ENCODE measurements at regions not wholly inside any gene's neighbourhood (a gene's known extent, or its start where the extent isn't known, plus 50 kb on each side); places are given as distances from the start of the nearest gene placed in this dataset.
A peak's percentile ranks its signal among the peaks of the same experiment; 100 is the strongest.

DNA sequence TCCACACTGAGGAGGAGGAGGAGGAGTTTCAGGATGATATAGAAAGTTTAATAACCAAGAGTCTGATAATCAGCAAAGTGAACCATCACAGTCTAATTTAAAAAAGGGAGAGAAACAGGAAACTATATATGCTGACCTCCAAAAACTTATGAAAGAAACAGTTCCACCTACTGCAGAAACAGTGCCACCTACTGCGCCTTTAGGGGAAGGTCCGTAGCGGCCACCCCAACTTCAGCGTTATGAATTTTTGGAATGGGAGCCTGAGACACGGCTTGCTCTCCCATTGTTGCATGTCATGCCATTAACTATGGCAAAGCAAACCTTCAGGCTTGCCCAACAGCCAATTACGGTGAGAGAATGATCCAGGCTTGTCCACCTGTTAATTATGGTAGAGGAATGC, 1719.2 kb upstream of the LRRTM1 start:
- in situ Hi-C loops (cut with MboI) (no loop called here), intact Hi-C loops (cut with micrococcal nuclease) (no loop called here)
- no peaks in the 10 kb centered on the region for H3K9me1 ChIP-seq (ENCODE audit: control insufficient read depth, insufficient read depth, low read length)
- FAIRE-seq: no peak
- H3K36me3 ChIP-seq (ENCODE audit: control insufficient read depth, insufficient read depth, low read length): no peaks in the 10 kb centered on the region
- TF ChIP-seq, protein P1, sequence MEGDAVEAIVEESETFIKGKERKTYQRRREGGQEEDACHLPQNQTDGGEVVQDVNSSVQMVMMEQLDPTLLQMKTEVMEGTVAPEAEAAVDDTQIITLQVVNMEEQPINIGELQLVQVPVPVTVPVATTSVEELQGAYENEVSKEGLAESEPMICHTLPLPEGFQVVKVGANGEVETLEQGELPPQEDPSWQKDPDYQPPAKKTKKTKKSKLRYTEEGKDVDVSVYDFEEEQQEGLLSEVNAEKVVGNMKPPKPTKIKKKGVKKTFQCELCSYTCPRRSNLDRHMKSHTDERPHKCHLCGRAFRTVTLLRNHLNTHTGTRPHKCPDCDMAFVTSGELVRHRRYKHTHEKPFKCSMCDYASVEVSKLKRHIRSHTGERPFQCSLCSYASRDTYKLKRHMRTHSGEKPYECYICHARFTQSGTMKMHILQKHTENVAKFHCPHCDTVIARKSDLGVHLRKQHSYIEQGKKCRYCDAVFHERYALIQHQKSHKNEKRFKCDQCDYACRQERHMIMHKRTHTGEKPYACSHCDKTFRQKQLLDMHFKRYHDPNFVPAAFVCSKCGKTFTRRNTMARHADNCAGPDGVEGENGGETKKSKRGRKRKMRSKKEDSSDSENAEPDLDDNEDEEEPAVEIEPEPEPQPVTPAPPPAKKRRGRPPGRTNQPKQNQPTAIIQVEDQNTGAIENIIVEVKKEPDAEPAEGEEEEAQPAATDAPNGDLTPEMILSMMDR (IDR thresholded peaks at IDR 0.05 in 2 of 3, conservative IDR thresholded peaks at IDR 0.05 in 1 of 3; ENCODE audit: insufficient read depth in 2 of 3, low read depth in 1 of 3, low read length in 3 of 3): 0 out of 6 replicates have a peak, but pooled peaks of 1 of the 3 experiments have one; percentile 5
- TF ChIP-seq RAD21 (CRISPR knock-in tag; conservative IDR thresholded peaks at IDR 0.05 in 1 of 2, IDR thresholded peaks at IDR 0.05 in 1 of 2) (peak in 1 of 2 experiments; percentile 21; a peak in 1 of 4 replicates), E2F6 (IDR thresholded peaks at IDR 0.05; ENCODE audit: borderline replicate concordance in 1 of 2, extremely low read depth in 1 of 2, insufficient read depth in 1 of 2, insufficient read length in 1 of 2, low read depth in 1 of 2, low read length in 1 of 2, poor library complexity in 1 of 2, severe bottlenecking in 1 of 2) (no peak), HMG20A (CRISPR knock-in tag; conservative IDR thresholded peaks at IDR 0.05) (no peak), CTCFL (IDR thresholded peaks at IDR 0.05; ENCODE audit: borderline replicate concordance, insufficient read depth, low read depth, low read length, poor library complexity, severe bottlenecking) (no peak)
- H4K20me1 ChIP-seq (replicated peaks; ENCODE audit: control insufficient read depth, insufficient read depth, low read length): no peaks in the 10 kb centered on the region
- no peak for DNase-seq (ENCODE audit: extremely low read depth in 1 of 4, low spot score in 3 of 4)
- no peaks in the 10 kb centered on the region for H3K27me3 ChIP-seq (ENCODE audit: control insufficient read depth in 2 of 2, insufficient read depth in 2 of 2, low read length in 2 of 2)
- no peak overlapping the region for H2AFZ ChIP-seq (ENCODE audit: low read depth, low read length)
- BruUV-seq (replicated peaks): no TSS peak
- no peak for ATAC-seq
- H3K4me2 ChIP-seq (ENCODE audit: insufficient read depth, low read length): no peak overlapping the region
- H3K79me2 ChIP-seq (ENCODE audit: control insufficient read depth, insufficient read depth, low read length): no peaks in the 10 kb centered on the region
- CTCF ChIA-PET (ENCODE audit: low intra/inter-chr PET ratio): no interaction called here
- 5% methylated on average over 6 of the region's 6 CpGs for WGBS (ENCODE audit: insufficient coverage, low coverage, missing lambda C conversion rate)
- no peak overlapping the region for H3K9ac ChIP-seq (ENCODE audit: insufficient read depth in 1 of 2, low read depth in 2 of 2, low read length in 2 of 2)
- no peak overlapping the region for H3K4me3 ChIP-seq
- H3K27ac ChIP-seq (ENCODE audit: extremely low read depth, low read depth, low read length): no peak overlapping the region
- H3K4me1 ChIP-seq (replicated peaks in 1 of 2; ENCODE audit: control insufficient read depth in 2 of 2, insufficient read depth in 2 of 2, low read length in 2 of 2): no peaks in the 10 kb centered on the region
- no peaks in the 10 kb centered on the region for H3K9me3 ChIP-seq (replicated peaks; ENCODE audit: control insufficient read depth, insufficient read depth, low read depth, low read length)
- POLR2A ChIA-PET: no interaction called here
